T-helper 2 cell treated with Interferon-gamma antibody and Interleukin-4, amounts not matched to agents 100 ng/mL and 5 ng/mL, for 36 hours (primary cell): ENCODE measurements at regions not wholly inside any gene's neighbourhood (a gene's known extent, or its start where the extent isn't known, plus 50 kb on each side); places are given as distances from the start of the nearest gene placed in this dataset.
"Not testable (repeated sequence)": the region's sequence is repeated elsewhere in the genome, so short reads cannot be mapped to it uniquely, and the experiment has no call there.

Source experiments
- intact Hi-C: fragments of 100-400 bp; cut with micrococcal nuclease; formaldehyde crosslinking; loops from one replicate; pipeline ENCODE4 v1.15.1; 2023

- intact Hi-C loops: no loop called here
Measured at GRCh38 chr9:1536522-1537170, 478.5 kb upstream of the SMARCA2 start.

- intact Hi-C loops: no loop called here
Measured at GRCh38 chr9:1538301-1538700, 476.8 kb upstream of the SMARCA2 start.

GRCh38 chr9:1539216-1539615 is 475.9 kb upstream of the SMARCA2 start:
- intact Hi-C loops: no loop called here

- intact Hi-C loops: no loop called here
Measured at GRCh38 chr9:1550636-1551035, 464.5 kb upstream of the SMARCA2 start.

- intact Hi-C loops: no loop called here
Measured at GRCh38 chr9:1554081-1555035, 460.8 kb upstream of the SMARCA2 start.

GRCh38 chr9:1558666-1559065 is 456.5 kb upstream of the SMARCA2 start:
- intact Hi-C loops: not testable (repeated sequence)

- intact Hi-C loops: no loop called here
Measured at GRCh38 chr9:1575939-1576338, 439.2 kb upstream of the SMARCA2 start.

GRCh38 chr9:1580215-1580614 is 434.9 kb upstream of the SMARCA2 start:
- intact Hi-C loops: no loop called here

GRCh38 chr9:1581926-1582325 is 433.2 kb upstream of the SMARCA2 start:
- intact Hi-C loops: no loop called here

- intact Hi-C loops: no loop called here
Measured at GRCh38 chr9:1591310-1591709, 423.8 kb upstream of the SMARCA2 start.

GRCh38 chr9:1598270-1598669 is 416.9 kb upstream of the SMARCA2 start:
- intact Hi-C loops: no loop called here

GRCh38 chr9:1599961-1600360 is 415.2 kb upstream of the SMARCA2 start:
- intact Hi-C loops: loop anchor here (10.0 kb wide), 1 partner anchor 705 kb away; no protein-coding TSS in a partner anchor

GRCh38 chr9:1604942-1605560 is 410.1 kb upstream of the SMARCA2 start:
- intact Hi-C loops: loop anchor here (1.0 to 10.0 kb wide), 2 partner anchors 145 to 710 kb away; no protein-coding TSS in a partner anchor

- intact Hi-C loops: loop anchor here (10.0 kb wide), 1 partner anchor 711 kb away; no protein-coding TSS in a partner anchor
Measured at GRCh38 chr9:1606253-1606652, 408.9 kb upstream of the SMARCA2 start.

GRCh38 chr9:1612886-1613285 is 402.3 kb upstream of the SMARCA2 start:
- intact Hi-C loops: no loop called here

GRCh38 chr9:1617419-1617818 is 397.7 kb upstream of the SMARCA2 start:
- intact Hi-C loops: no loop called here

- intact Hi-C loops: no loop called here
Measured at GRCh38 chr9:1619915-1620710, 395.0 kb upstream of the SMARCA2 start.

- intact Hi-C loops: no loop called here
Measured at GRCh38 chr9:1637401-1637800, 377.7 kb upstream of the SMARCA2 start.

- intact Hi-C loops: no loop called here
Measured at GRCh38 chr9:1639166-1639565, 376.0 kb upstream of the SMARCA2 start.

- intact Hi-C loops: no loop called here
Measured at GRCh38 chr9:1647776-1648175, 367.4 kb upstream of the SMARCA2 start.

GRCh38 chr9:1653282-1653681 is 361.9 kb upstream of the SMARCA2 start:
- intact Hi-C loops: no loop called here
